ENCODE measurements at regions not wholly inside any gene's neighbourhood (a gene's known extent, or its start where the extent isn't known, plus 50 kb on each side); places are given as distances from the start of the nearest gene placed in this dataset.

DNA sequence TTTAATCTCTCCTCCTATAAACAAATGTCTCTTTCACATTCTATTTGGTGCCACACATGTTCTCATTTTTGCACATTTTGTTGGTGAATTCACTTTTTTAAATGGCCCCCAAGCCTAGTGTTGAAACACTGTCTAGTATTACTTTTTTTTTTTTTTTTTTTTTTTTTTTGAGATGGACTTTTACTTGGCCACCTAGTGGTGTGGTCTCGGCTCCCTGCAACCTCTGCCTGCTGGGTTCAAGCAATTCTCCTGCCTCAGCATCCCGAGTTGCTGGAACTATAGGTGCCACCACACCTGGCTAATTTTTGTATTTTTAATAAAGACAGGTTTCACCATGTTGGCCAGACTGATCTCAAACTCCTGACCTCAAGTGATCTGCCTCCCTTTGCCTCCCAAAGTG is 273.8 kb upstream of the SLC14A2 start:
- H3K4me1 ChIP-seq (ENCODE audit: insufficient read depth, low read length) = no peaks in the 10 kb centered on the region
- no peak overlapping the region for H3K4me3 Mint-ChIP-seq (ENCODE audit: unreplicated experiment)
- H4K20me1 ChIP-seq (ENCODE audit: insufficient read depth, low read length) = no peaks in the 10 kb centered on the region
- no peak overlapping the region for H3K4me3 ChIP-seq (ENCODE audit: insufficient read depth, low read depth, low read length)
- H3K9ac ChIP-seq (ENCODE audit: low read length) = no peak overlapping the region
- no peaks in the 10 kb centered on the region for H3K27me3 ChIP-seq (ENCODE audit: insufficient read depth, low read length)
- no peaks in the 10 kb centered on the region for H3K4me1 Mint-ChIP-seq (ENCODE audit: low read depth, unreplicated experiment)
- H3K79me2 ChIP-seq (ENCODE audit: insufficient read depth, low read length) = no peaks in the 10 kb centered on the region
- FAIRE-seq (no peak), DNase-seq (ENCODE audit: low read depth) (no peak)
- H3K36me3 ChIP-seq (ENCODE audit: insufficient read depth, low read length) = no peaks in the 10 kb centered on the region
- no peak overlapping the region for H3K4me2 ChIP-seq (ENCODE audit: low read length)
- peaks cover 2% of the 10 kb centered on the region for H3K27me3 Mint-ChIP-seq (ENCODE audit: low read depth, unreplicated experiment)
- H3K27ac ChIP-seq (ENCODE audit: low read depth, low read length) = no peak overlapping the region
- no peak overlapping the region for H3K27ac Mint-ChIP-seq (ENCODE audit: unreplicated experiment)
- TF ChIP-seq EZH2 (IDR thresholded peaks at IDR 0.05; ENCODE audit: insufficient read depth, low read length) (no peak), CTCF (IDR thresholded peaks at IDR 0.05; ENCODE audit: insufficient read depth, low read depth, low read length) (no peak)
- no peak overlapping the region for H2AFZ ChIP-seq (ENCODE audit: low read depth, low read length)
- H3K36me3 Mint-ChIP-seq (ENCODE audit: low read depth, unreplicated experiment) = no peaks in the 10 kb centered on the region
- no peaks in the 10 kb centered on the region for H3K9me3 Mint-ChIP-seq (ENCODE audit: unreplicated experiment)
- H3K9me3 ChIP-seq (ENCODE audit: insufficient read depth, low read depth, low read length) = no peaks in the 10 kb centered on the region

- no peak overlapping the region for H3K4me3 Mint-ChIP-seq (ENCODE audit: unreplicated experiment)
- Histone ChIP-seq H4K20me1 (ENCODE audit: insufficient read depth, low read length) (no peaks in the 10 kb centered on the region), H3K4me3 (ENCODE audit: insufficient read depth, low read depth, low read length) (no peak overlapping the region), H3K27ac (ENCODE audit: low read depth, low read length) (no peak overlapping the region), H3K4me1 (ENCODE audit: insufficient read depth, low read length) (no peaks in the 10 kb centered on the region), H3K9ac (ENCODE audit: low read length) (no peak overlapping the region), H3K9me3 (ENCODE audit: insufficient read depth, low read depth, low read length) (no peaks in the 10 kb centered on the region), H2AFZ (ENCODE audit: low read depth, low read length) (no peak overlapping the region), H3K27me3 (ENCODE audit: insufficient read depth, low read length) (no peaks in the 10 kb centered on the region), H3K79me2 (ENCODE audit: insufficient read depth, low read length) (no peaks in the 10 kb centered on the region), H3K4me2 (ENCODE audit: low read length) (no peak overlapping the region), H3K36me3 (ENCODE audit: insufficient read depth, low read length) (no peaks in the 10 kb centered on the region)
- H3K4me1 Mint-ChIP-seq (ENCODE audit: low read depth, unreplicated experiment) = no peaks in the 10 kb centered on the region
- no peaks in the 10 kb centered on the region for H3K36me3 Mint-ChIP-seq (ENCODE audit: low read depth, unreplicated experiment)
- DNase-seq (ENCODE audit: low read depth) (no peak), FAIRE-seq (no peak)
- H3K27me3 Mint-ChIP-seq (ENCODE audit: low read depth, unreplicated experiment) = peaks cover 2% of the 10 kb centered on the region
- no peaks in the 10 kb centered on the region for H3K9me3 Mint-ChIP-seq (ENCODE audit: unreplicated experiment)
- TF ChIP-seq CTCF (IDR thresholded peaks at IDR 0.05; ENCODE audit: insufficient read depth, low read depth, low read length) (no peak), EZH2 (IDR thresholded peaks at IDR 0.05; ENCODE audit: insufficient read depth, low read length) (no peak)
- H3K27ac Mint-ChIP-seq (ENCODE audit: unreplicated experiment) = no peak overlapping the region
These were observed 273.1 kb upstream of the SLC14A2 start for GRCh38 chr18:45342166-45342565.

GRCh38 chr18:45342653-45343052 is 272.6 kb upstream of the SLC14A2 start:
- Mint-ChIP-seq H3K9me3 (ENCODE audit: unreplicated experiment) (no peaks in the 10 kb centered on the region), H3K4me1 (ENCODE audit: low read depth, unreplicated experiment) (no peaks in the 10 kb centered on the region), H3K36me3 (ENCODE audit: low read depth, unreplicated experiment) (no peaks in the 10 kb centered on the region), H3K27ac (ENCODE audit: unreplicated experiment) (no peak overlapping the region), H3K27me3 (ENCODE audit: low read depth, unreplicated experiment) (peaks cover 2% of the 10 kb centered on the region), H3K4me3 (ENCODE audit: unreplicated experiment) (no peak overlapping the region)
- Histone ChIP-seq H3K27ac (ENCODE audit: low read depth, low read length) (no peak overlapping the region), H4K20me1 (ENCODE audit: insufficient read depth, low read length) (no peaks in the 10 kb centered on the region), H3K9ac (ENCODE audit: low read length) (no peak overlapping the region), H3K4me3 (ENCODE audit: insufficient read depth, low read depth, low read length) (no peak overlapping the region), H3K9me3 (ENCODE audit: insufficient read depth, low read depth, low read length) (no peaks in the 10 kb centered on the region), H3K79me2 (ENCODE audit: insufficient read depth, low read length) (no peaks in the 10 kb centered on the region), H3K27me3 (ENCODE audit: insufficient read depth, low read length) (no peaks in the 10 kb centered on the region), H3K36me3 (ENCODE audit: insufficient read depth, low read length) (no peaks in the 10 kb centered on the region), H3K4me1 (ENCODE audit: insufficient read depth, low read length) (no peaks in the 10 kb centered on the region), H2AFZ (ENCODE audit: low read depth, low read length) (no peak overlapping the region), H3K4me2 (ENCODE audit: low read length) (no peak overlapping the region)
- TF ChIP-seq EZH2 (IDR thresholded peaks at IDR 0.05; ENCODE audit: insufficient read depth, low read length) (no peak), CTCF (IDR thresholded peaks at IDR 0.05; ENCODE audit: insufficient read depth, low read depth, low read length) (no peak)
- DNase-seq (ENCODE audit: low read depth) = no peak
- FAIRE-seq = no peak

Data from astrocyte (in vitro differentiated cells and primary cell).